Glutamatergic neuron (in vitro differentiated cells): ENCODE measurements at regions not wholly inside any gene's neighbourhood (a gene's known extent, or its start where the extent isn't known, plus 50 kb on each side); places are given as distances from the start of the nearest gene placed in this dataset.
"Not testable (repeated sequence)": the region's sequence is repeated elsewhere in the genome, so short reads cannot be mapped to it uniquely, and the experiment has no call there.

ENCODE experiments used
- DNase-seq: peaks from one replicate; pipeline ENCODE4 v3.0.0; 2022
- H3K27ac Mint-ChIP-seq: one replicate; pipeline ENCODE4 v1.8.0; 2020; ENCODE audit warnings: mild to moderate bottlenecking, mixed read lengths, inconsistent platforms; ENCODE audit not compliant: unreplicated experiment
- H3K27me3 Mint-ChIP-seq: one replicate; pipeline ENCODE4 v1.8.0; 2020; ENCODE audit warnings: mild to moderate bottlenecking, moderate library complexity, mixed read lengths, inconsistent platforms; ENCODE audit not compliant: unreplicated experiment
- H3K36me3 Mint-ChIP-seq: one replicate; pipeline ENCODE4 v1.8.0; 2020; ENCODE audit warnings: mild to moderate bottlenecking, mixed read lengths, inconsistent platforms; ENCODE audit not compliant: unreplicated experiment
- H3K4me1 Mint-ChIP-seq: one replicate; pipeline ENCODE4 v1.8.0; 2020; ENCODE audit warnings: mild to moderate bottlenecking, low read depth, mixed read lengths, inconsistent platforms; ENCODE audit not compliant: unreplicated experiment
- H3K4me3 Mint-ChIP-seq: one replicate; pipeline ENCODE4 v1.8.0; 2020; ENCODE audit warnings: mild to moderate bottlenecking, mixed read lengths, inconsistent platforms; ENCODE audit not compliant: unreplicated experiment
- H3K9me3 Mint-ChIP-seq: one replicate; pipeline ENCODE4 v1.8.0; 2020; ENCODE audit warnings: mild to moderate bottlenecking, moderate library complexity, mixed read lengths, inconsistent platforms; ENCODE audit not compliant: unreplicated experiment
- TF ChIP-seq, protein P1 (sequence below): fragments of 200-600 bp; sonication (generic); IDR thresholded peaks from one replicate; pipeline ENCODE4 v1.5.0; 2021; ENCODE audit not compliant: partially characterized antibody, unreplicated experiment

DNA sequence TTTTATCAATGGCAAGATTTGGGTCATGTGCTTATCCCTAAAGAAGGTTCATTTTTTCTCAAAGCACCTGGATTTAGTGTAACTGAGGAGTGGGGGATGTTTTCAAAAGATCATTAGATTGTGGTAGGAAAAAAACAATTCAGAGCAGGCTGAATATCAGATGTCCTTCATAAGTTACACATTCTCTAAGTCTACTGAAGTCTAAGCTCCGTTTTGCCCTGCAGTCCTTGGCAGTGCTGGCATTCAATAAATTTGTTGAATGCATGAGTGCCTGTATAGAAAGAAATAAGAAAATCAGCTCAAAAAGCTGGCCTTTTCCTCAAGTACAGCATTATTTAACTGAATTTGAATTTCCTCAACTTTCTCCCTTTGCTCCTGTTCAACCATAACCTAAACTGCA lies 819.0 kb upstream of the GRM7 start:
- H3K4me3 Mint-ChIP-seq: no peak overlapping the region
- no peaks in the 10 kb centered on the region for H3K4me1 Mint-ChIP-seq
- no peaks in the 10 kb centered on the region for H3K9me3 Mint-ChIP-seq
- peaks cover 10% of the 10 kb centered on the region for H3K36me3 Mint-ChIP-seq
- no peak for DNase-seq
- TF ChIP-seq, protein P1, sequence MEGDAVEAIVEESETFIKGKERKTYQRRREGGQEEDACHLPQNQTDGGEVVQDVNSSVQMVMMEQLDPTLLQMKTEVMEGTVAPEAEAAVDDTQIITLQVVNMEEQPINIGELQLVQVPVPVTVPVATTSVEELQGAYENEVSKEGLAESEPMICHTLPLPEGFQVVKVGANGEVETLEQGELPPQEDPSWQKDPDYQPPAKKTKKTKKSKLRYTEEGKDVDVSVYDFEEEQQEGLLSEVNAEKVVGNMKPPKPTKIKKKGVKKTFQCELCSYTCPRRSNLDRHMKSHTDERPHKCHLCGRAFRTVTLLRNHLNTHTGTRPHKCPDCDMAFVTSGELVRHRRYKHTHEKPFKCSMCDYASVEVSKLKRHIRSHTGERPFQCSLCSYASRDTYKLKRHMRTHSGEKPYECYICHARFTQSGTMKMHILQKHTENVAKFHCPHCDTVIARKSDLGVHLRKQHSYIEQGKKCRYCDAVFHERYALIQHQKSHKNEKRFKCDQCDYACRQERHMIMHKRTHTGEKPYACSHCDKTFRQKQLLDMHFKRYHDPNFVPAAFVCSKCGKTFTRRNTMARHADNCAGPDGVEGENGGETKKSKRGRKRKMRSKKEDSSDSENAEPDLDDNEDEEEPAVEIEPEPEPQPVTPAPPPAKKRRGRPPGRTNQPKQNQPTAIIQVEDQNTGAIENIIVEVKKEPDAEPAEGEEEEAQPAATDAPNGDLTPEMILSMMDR: no peak
- no peaks in the 10 kb centered on the region for H3K27me3 Mint-ChIP-seq
- H3K27ac Mint-ChIP-seq: no peak overlapping the region

DNA sequence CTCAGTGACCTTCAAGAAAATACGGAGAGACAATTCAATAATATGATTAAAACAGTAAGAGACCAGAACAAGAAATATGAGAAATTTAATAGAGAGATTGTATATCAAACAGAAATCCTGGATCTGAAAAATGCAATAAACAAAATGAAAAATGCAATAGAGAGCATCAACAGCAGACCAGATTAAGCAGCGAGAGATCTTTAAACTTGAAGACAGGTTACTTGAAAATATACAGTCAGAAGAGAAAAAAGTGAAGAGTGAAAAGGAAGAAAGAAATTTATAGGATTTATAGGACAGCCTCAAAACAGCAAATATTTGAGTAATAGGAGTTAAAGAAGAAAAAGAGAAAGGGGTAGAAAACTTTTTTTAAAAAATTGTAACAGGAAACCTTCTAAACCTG lies 813.9 kb upstream of the GRM7 start:
- Mint-ChIP-seq H3K27ac (no peak overlapping the region), H3K4me3 (no peak overlapping the region), H3K4me1 (no peaks in the 10 kb centered on the region), H3K36me3 (peaks cover 25% of the 10 kb centered on the region), H3K9me3 (peaks cover 5% of the 10 kb centered on the region), H3K27me3 (peaks cover 3% of the 10 kb centered on the region)
- DNase-seq: no peak
- TF ChIP-seq, protein P1: no peak

DNA sequence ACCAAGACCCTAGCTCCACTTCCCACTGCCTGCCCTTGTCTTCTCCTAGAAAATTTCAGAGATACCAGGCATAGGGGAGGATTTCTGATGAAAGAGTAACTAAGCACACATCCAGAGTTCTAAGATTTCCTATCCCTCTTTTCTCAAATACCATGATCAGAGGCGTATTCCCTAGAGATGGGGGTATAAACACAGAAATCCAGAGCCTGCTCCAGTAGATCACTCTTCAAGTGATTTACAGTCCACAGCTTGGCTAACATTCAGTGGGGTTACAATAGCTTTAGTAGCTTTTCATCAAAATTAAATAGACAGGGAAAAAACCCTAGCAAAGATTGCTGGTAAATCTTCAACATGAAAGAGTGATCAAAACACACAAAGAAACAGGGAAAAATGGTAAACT lies 800.7 kb upstream of the GRM7 start:
- Mint-ChIP-seq H3K9me3 (no peaks in the 10 kb centered on the region), H3K36me3 (no peaks in the 10 kb centered on the region), H3K4me1 (peaks cover 7% of the 10 kb centered on the region), H3K27ac (no peak overlapping the region), H3K27me3 (no peaks in the 10 kb centered on the region), H3K4me3 (no peak overlapping the region)
- no peak for DNase-seq
- TF ChIP-seq, protein P1: no peak

DNA sequence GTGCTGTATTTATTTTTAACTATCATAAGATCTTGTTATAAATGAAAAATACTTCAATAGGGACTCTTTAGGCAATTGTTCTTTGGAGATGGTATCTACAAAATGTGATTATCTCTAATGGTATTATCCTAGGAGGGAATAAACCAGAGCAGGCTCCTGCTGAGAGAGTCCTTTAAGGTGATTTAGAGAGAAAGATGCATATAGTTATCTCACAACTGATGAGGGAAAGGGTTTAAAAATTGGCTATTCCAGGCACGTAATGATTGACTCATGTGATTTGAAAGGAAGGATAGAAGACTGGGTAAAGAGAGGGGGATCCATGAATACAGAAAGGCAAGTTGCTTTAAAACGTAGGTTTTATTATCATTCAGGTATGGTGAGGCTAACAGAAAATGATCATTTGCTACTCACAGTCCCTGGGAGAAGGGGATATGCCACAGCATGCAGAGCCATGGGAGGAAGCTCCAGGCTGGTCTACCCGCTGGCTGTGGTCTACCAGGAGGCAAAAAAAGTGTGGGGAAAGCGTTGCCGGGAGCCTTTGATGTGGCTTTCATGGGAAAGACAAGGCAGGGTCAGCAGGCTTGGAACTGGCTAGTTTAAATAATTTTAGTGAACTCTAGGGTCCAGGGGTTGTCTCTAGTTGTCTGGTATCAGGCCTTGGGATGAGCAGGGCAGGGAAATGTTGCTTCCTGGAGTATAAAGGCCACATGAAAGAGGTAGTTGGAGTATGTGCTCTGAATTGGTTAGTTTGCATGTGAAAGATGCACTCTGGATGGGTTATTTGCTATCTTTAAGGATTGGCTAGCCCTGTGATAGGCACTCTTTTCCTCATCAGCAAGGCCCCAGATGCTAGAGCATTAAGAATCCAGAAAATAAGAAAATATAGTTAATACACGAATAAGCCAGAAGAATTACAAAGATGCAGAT lies 798.4 kb upstream of the GRM7 start:
- Mint-ChIP-seq H3K27me3 (no peaks in the 10 kb centered on the region), H3K4me1 (peaks cover 7% of the 10 kb centered on the region), H3K4me3 (no peak overlapping the region), H3K9me3 (no peaks in the 10 kb centered on the region), H3K27ac (no peak overlapping the region), H3K36me3 (no peaks in the 10 kb centered on the region)
- TF ChIP-seq, protein P1: no peak
- DNase-seq: no peak

DNA sequence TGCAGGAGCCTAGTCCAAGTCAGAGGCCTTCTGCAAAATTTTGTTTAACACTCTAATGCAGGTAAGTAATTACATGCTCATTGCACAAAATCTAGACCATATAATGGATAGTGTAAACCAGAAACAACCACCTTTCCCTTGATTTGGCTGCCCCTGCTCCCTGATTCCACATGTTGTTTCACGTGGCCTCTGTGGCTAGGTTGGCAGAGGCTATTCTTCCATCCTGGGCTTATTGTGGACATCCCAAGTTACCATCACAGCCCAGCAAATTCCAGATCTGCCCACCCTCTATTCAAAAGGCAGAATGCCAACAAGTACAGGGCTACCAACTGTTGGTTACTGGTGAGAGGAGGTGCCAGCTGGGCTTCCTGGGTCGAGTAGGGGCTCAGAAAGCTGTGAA lies 794.5 kb upstream of the GRM7 start:
- Mint-ChIP-seq H3K36me3 (no peaks in the 10 kb centered on the region), H3K27ac (no peak overlapping the region), H3K9me3 (no peaks in the 10 kb centered on the region), H3K4me1 (peaks cover 4% of the 10 kb centered on the region), H3K27me3 (no peaks in the 10 kb centered on the region), H3K4me3 (no peak overlapping the region)
- no peak for DNase-seq
- TF ChIP-seq, protein P1: no peak

DNA sequence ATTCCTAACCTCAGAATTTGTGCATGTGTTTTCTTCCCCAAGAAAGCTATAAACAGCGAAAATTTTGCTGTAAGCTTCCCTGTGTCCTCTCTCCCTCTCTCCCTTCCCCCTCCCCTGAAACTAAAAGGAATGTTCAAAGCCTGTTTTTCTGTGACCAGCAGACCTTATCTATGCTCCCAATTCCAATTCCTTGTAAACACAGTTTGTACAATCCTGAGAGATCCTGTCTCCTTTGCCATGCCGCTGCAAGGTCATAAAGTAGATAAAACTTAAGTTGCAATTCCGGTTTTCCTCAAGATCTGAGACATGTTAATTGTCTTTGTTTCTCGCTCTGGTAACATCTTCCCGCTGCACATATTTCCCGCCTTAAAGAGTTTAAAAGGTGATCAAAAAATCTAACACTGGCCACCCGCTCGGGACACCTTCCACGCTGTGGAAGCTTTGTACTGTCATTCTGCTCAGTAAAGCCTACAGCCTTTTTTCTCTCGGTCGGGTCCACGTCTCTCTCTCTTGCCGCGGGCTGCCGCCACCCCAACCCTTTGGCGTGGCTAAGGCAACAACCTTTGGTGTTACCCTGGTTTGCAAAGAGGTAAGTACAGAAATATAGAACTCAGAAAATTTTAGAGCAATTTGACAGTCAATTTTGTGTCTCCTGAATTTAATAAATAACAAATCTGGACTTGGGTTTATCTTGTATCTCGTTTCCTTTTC lies 793.9 kb upstream of the GRM7 start:
- H3K9me3 Mint-ChIP-seq, H3K36me3 Mint-ChIP-seq, H3K4me1 Mint-ChIP-seq, H3K27me3 Mint-ChIP-seq, DNase-seq, H3K27ac Mint-ChIP-seq, H3K4me3 Mint-ChIP-seq: not testable (repeated sequence)
